HL-60/S4 treated with phorbol 12-myristate 13-acetate at 8.2 ng/mL for 4 days and 3 days (cell line): ENCODE measurements at regions not wholly inside any gene's neighbourhood (a gene's known extent, or its start where the extent isn't known, plus 50 kb on each side); places are given as distances from the start of the nearest gene placed in this dataset.
"Not testable (repeated sequence)": the region's sequence is repeated elsewhere in the genome, so short reads cannot be mapped to it uniquely, and the experiment has no call there.

Experiments used
- in situ Hi-C: fragments of 300-500 bp; cut with MboI; formaldehyde crosslinking; loops from 2 replicates; pipeline ENCODE4 v1.15.0; 2022; ENCODE audit warnings: low sequenced_read_pairs

GRCh38 chr14:106745016-106745767 is 1218.8 kb downstream of the TMEM121 start:
- in situ Hi-C loops, result not testable (repeated sequence)

- in situ Hi-C loops, result not testable (repeated sequence)
Observed at GRCh38 chr14:106750089-106750488, 1223.7 kb downstream of the TMEM121 start.

GRCh38 chr14:106753751-106754150 is 1227.4 kb downstream of the TMEM121 start:
- in situ Hi-C loops, result not testable (repeated sequence)

- in situ Hi-C loops, result not testable (repeated sequence)
Observed at GRCh38 chr14:106757444-106757843, 1231.1 kb downstream of the TMEM121 start.

GRCh38 chr14:106761886-106762816 is 1235.8 kb downstream of the TMEM121 start:
- in situ Hi-C loops, result not testable (repeated sequence)

GRCh38 chr14:106764968-106765369 is 1238.6 kb downstream of the TMEM121 start:
- in situ Hi-C loops, result not testable (repeated sequence)

- in situ Hi-C loops, result no loop called here
Observed at GRCh38 chr14:106766145-106766544, 1239.8 kb downstream of the TMEM121 start.

GRCh38 chr14:106766551-106767277 is 1240.3 kb downstream of the TMEM121 start:
- in situ Hi-C loops, result not testable (repeated sequence)

- in situ Hi-C loops, result not testable (repeated sequence)
Observed at GRCh38 chr14:106768230-106768629, 1241.8 kb downstream of the TMEM121 start.

GRCh38 chr14:106768972-106769700 is 1242.8 kb downstream of the TMEM121 start:
- in situ Hi-C loops, result not testable (repeated sequence)

- in situ Hi-C loops, result not testable (repeated sequence)
Observed at GRCh38 chr14:106770158-106770672, 1243.8 kb downstream of the TMEM121 start.

GRCh38 chr14:106774889-106775480 is 1248.6 kb downstream of the TMEM121 start:
- in situ Hi-C loops, result not testable (repeated sequence)

- in situ Hi-C loops, result no loop called here
Observed at GRCh38 chr14:106776395-106776983, 1250.1 kb downstream of the TMEM121 start.

GRCh38 chr14:106778986-106779385 is 1252.6 kb downstream of the TMEM121 start:
- in situ Hi-C loops, result no loop called here

- in situ Hi-C loops, result no loop called here
Observed at GRCh38 chr14:106786697-106787096, 1260.3 kb downstream of the TMEM121 start.

GRCh38 chr14:106787626-106788025 is 1261.2 kb downstream of the TMEM121 start:
- in situ Hi-C loops, result no loop called here

GRCh38 chr14:106788534-106788933 is 1262.2 kb downstream of the TMEM121 start:
- in situ Hi-C loops, result no loop called here

- in situ Hi-C loops, result no loop called here
Observed at GRCh38 chr14:106789318-106789717, 1262.9 kb downstream of the TMEM121 start.
